ENCODE measurements at regions not wholly inside any gene's neighbourhood (a gene's known extent, or its start where the extent isn't known, plus 50 kb on each side); places are given as distances from the start of the nearest gene placed in this dataset.

GRCh38 chr2:173762864-173763263 lies 202.3 kb downstream of the SP3 start (continued):
- no peak for TF ChIP-seq ZFP82 (CRISPR knock-in tag; IDR thresholded peaks at IDR 0.05; ENCODE audit: borderline replicate concordance)

GRCh38 chr2:173763641-173764040 lies 201.5 kb downstream of the SP3 start:
- H3K27ac ChIP-seq (ENCODE audit: extremely low read length, insufficient read depth, low read length): no peak overlapping the region
- no peaks in the 10 kb centered on the region for H4K20me1 ChIP-seq (ENCODE audit: insufficient read depth, low read length)
- CTCF ChIA-PET (ENCODE audit: low intra/inter-chr PET ratio, low total read pairs): no interaction called here
- no peaks in the 10 kb centered on the region for H3K79me2 ChIP-seq (ENCODE audit: insufficient read depth, low read length)
- BruUV-seq (replicated peaks): no TSS peak
- ATAC-seq: no peak
- H3K4me3 ChIP-seq (replicated peaks in 1 of 3; ENCODE audit: insufficient read depth in 1 of 3, low read depth in 2 of 3, low read length in 3 of 3): no peak overlapping the region
- in situ Hi-C loops (cut with HindIII; ENCODE audit: extremely low pct_ligation_motif_present, low pct_unique_long_range_greater_than_20kb): no loop called here
- no peak for DNase-seq (ENCODE audit: low spot score)
- no peak overlapping the region for H3K9ac ChIP-seq (ENCODE audit: insufficient read depth, low read depth, low read length)
- POLR2A ChIA-PET: no interaction called here
- H3K27me3 ChIP-seq (ENCODE audit: control insufficient read depth in 1 of 2, insufficient read depth in 2 of 2, low read length in 2 of 2): peaks cover 2 to 19% of the 10 kb centered on the region in 2 experiments; a peak in 2 of 5 replicates
- no peaks in the 10 kb centered on the region for H3K4me1 ChIP-seq (ENCODE audit: insufficient read depth, low read length)
- H2AFZ ChIP-seq (ENCODE audit: low read length): no peak overlapping the region
- WGBS (ENCODE audit: low lambda C conversion rate): 0% methylated on average over 1 of the region's 1 CpG
- H3K36me3 ChIP-seq (replicated peaks in 1 of 2; ENCODE audit: control insufficient read depth in 1 of 2, insufficient read depth in 2 of 2, low read length in 2 of 2): no peaks in the 10 kb centered on the region
- no peak for FAIRE-seq
- H3K4me2 ChIP-seq (ENCODE audit: low read depth, low read length): no peak overlapping the region
- no peaks in the 10 kb centered on the region for H3K9me3 ChIP-seq (ENCODE audit: low read length)
- intact Hi-C loops (cut with micrococcal nuclease; ENCODE audit: unreplicated experiment): no loop called here
- TF ChIP-seq ZIK1 (CRISPR knock-in tag; IDR thresholded peaks at IDR 0.05; ENCODE audit: borderline replicate concordance, low read depth) (no peak), MAF1 (CRISPR knock-in tag; IDR thresholded peaks at IDR 0.05; ENCODE audit: borderline replicate concordance) (no peak), CCDC6 (CRISPR knock-in tag; IDR thresholded peaks at IDR 0.05) (no peak), SMARCC2 (IDR thresholded peaks at IDR 0.05) (no peak), HNF1B (CRISPR knock-in tag; IDR thresholded peaks at IDR 0.05) (no peak), ZNF33A (CRISPR knock-in tag; IDR thresholded peaks at IDR 0.05; ENCODE audit: borderline replicate concordance) (no peak), ONECUT2 (CRISPR knock-in tag; IDR thresholded peaks at IDR 0.05) (no peak), SETDB1 (CRISPR knock-in tag; IDR thresholded peaks at IDR 0.05; ENCODE audit: borderline replicate concordance) (no peak), ZNF225 (CRISPR knock-in tag; IDR thresholded peaks at IDR 0.05) (no peak), SNRNP70 (IDR thresholded peaks at IDR 0.05; ENCODE audit: low read depth, low read length) (no peak), ZFP36 (IDR thresholded peaks at IDR 0.05; ENCODE audit: borderline replicate concordance, low read depth, low read length, partially characterized antibody) (no peak), PPARG (CRISPR knock-in tag; conservative IDR thresholded peaks at IDR 0.05) (no peak), ZHX2 (IDR thresholded peaks at IDR 0.05; ENCODE audit: low read depth) (no peak), ZHX2 (CRISPR knock-in tag; IDR thresholded peaks at IDR 0.05; ENCODE audit: borderline replicate concordance) (no peak), TOE1 (CRISPR knock-in tag; IDR thresholded peaks at IDR 0.05) (no peak)

Data from HepG2 (cell line).